Endothelial cell of hepatic sinusoid (primary cell): ENCODE measurements at regions not wholly inside any gene's neighbourhood (a gene's known extent, or its start where the extent isn't known, plus 50 kb on each side); places are given as distances from the start of the nearest gene placed in this dataset.
"Not testable (repeated sequence)": the region's sequence is repeated elsewhere in the genome, so short reads cannot be mapped to it uniquely, and the experiment has no call there.

Source experiments
- in situ Hi-C: cut with HindIII; loops from 2 replicates; pipeline ENCODE4 v1.10.0; 2017; ENCODE audit warnings: low sequenced_read_pairs

- in situ Hi-C loops, result no loop called here
Measured at GRCh38 chr18:43710135-43710534, 432.8 kb upstream of the SYT4 start.

DNA sequence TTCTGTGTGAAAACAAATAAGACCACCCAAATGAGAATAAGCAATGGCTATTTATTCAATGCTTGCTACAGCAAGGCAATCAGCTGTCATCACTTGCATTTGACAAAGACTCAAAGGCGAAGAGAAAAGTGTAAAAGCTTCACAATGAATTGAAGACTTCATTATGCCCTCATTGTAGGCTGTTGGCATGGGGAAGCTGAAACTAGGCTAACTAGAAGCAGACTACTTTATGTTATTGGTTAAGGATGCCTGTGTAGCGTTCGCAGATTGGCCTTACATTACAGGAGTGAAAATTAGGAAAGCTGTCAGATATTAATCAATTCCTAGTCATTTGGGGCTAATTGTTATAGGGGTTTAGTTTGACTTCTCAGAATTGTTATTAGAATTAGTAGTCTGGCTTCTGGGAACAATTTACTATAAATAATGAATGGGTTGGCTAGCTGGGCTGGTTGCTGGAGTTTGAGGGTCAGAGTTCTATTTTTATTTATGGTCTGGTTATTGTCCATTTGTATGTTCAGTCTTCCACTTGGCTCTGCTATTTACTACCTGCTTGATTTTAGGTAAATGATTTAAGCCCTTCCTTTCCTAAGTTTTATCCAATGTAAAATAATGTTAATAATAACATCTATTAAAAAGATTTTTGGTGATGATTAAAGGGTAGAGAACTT is 437.2 kb upstream of the SYT4 start:
- in situ Hi-C loops, result no loop called here

DNA sequence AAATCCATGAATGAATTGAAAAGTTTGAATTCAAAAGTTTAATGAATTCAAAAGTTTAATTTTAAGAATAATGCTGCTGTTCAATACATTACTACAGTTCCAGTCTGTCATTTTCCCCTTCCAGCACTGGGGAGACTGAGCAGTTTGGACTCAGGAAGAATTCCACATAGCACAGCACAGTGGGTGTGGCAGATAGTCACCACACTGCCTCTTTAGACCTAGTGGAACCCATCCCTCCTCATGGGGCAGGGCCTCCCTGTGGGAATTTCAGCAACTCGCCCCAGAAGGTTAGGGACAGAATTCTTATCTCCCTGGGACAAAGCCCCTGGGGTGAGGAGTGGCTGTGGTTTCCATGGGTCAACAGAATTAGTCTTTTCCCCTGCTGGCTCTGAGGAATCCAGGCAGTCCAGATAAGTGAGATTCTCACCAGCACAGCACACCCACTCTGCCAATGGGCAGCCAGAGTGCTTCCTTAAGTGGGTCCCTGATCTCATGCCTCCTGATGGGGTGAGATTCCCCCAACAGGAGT is 442.0 kb upstream of the SYT4 start:
- in situ Hi-C loops, result no loop called here

GRCh38 chr18:43720041-43720440 is 442.8 kb upstream of the SYT4 start:
- in situ Hi-C loops, result no loop called here

- in situ Hi-C loops, result no loop called here
Measured at GRCh38 chr18:43735570-43735969, 458.3 kb upstream of the SYT4 start.

DNA sequence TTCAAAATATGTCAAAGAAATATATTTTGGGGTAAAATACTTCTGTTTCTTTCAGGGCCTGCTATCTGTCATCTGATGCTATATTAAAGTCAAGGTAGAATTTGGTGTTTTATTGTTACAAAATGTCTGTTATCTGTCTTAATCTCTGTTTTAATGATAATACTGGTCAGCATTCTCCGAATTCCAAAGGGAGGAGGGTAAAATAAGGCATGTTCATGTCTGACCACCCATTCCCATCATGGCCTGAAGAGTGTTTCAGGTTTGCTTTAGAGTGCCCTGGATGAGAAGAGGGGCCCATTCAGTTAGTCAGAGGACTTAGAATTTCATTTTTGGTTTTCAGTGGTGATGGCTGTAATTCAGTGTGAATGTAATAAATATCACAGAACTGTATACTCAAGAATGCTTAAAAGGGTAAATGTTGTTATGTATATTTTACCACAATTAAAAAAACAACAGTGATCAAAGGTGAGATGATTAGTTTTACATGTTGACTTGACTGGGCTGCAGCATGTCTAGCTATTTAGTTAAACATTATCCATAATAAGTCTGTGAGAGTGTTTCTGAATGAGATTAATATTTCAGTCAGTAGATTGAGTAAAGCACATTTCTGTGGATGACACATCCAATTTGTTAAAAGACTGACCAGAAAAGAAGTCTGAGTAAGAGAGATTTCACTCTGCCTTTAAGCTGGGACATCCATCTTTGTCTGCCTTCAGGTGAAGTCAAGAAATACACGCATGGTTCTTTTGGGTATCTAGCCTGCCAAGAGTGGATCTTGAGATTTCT is 467.9 kb upstream of the SYT4 start:
- in situ Hi-C loops, result no loop called here

GRCh38 chr18:43751203-43751602 is 473.9 kb upstream of the SYT4 start:
- in situ Hi-C loops, result no loop called here

DNA sequence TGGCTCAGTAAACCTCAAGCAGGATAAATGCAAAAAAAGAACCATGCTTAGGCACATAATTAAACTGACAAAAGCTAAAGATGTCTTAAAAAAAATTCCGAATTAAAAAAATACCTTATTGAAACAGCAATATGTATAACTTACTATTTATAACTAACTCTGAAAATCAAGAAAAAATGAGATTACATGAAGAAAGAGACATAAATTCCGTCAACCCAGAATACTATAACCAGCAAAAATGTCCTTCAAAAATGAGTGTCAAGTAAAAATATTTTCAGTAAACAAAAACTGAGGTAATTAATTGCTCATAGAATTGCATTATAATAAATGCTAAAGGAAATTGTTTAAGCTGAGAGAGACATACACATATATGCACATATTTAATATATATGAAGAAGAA is 474.5 kb upstream of the SYT4 start:
- in situ Hi-C loops, result no loop called here

GRCh38 chr18:43757273-43757672 is 480.0 kb upstream of the SYT4 start:
- in situ Hi-C loops, result no loop called here

- in situ Hi-C loops, result no loop called here
Measured at GRCh38 chr18:43758734-43759133, 481.4 kb upstream of the SYT4 start.

- in situ Hi-C loops, result no loop called here
Measured at GRCh38 chr18:43760010-43760409, 482.7 kb upstream of the SYT4 start.

GRCh38 chr18:43772907-43773306 is 495.6 kb upstream of the SYT4 start:
- in situ Hi-C loops, result no loop called here

GRCh38 chr18:43774497-43774896 is 497.2 kb upstream of the SYT4 start:
- in situ Hi-C loops, result no loop called here

DNA sequence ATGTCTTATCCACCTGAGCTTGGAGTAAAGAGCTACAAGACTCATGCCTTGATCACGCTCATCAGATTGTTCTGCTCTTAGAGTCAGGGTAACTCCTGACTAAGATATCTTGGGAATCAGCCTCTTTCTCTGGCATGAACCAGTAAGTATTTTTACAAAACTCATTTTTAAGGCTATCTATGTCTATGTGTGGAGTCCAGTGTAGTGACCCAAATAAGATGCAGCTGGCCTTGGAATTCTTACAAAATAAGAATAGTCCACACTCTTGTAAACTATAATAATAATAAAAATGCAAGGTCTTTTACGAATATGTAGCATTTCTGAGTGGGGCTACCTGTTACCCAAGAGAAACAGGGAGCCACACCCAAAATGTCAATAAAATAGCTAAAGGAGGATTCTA is 498.3 kb upstream of the SYT4 start:
- in situ Hi-C loops, result no loop called here

DNA sequence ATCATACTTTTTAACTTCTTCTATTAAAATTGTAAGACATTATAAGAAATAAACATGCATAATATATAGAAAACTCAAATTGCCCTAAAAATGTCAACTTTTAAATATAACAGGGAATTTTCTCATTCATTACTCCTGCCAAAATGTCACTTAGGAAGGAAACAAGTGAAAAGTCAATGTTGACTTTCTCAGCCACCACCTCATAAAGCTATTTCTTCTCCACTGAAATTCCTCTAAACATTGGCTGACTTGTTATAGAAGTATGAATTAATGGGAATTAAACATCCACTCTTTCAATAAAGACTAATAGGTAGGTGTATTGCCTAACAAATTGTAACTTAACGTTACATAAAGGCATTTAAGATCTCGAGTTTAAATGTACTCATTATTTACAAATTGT is 499.7 kb upstream of the SYT4 start:
- in situ Hi-C loops, result no loop called here

- in situ Hi-C loops, result no loop called here
Measured at GRCh38 chr18:43777636-43778304, 500.5 kb upstream of the SYT4 start.

DNA sequence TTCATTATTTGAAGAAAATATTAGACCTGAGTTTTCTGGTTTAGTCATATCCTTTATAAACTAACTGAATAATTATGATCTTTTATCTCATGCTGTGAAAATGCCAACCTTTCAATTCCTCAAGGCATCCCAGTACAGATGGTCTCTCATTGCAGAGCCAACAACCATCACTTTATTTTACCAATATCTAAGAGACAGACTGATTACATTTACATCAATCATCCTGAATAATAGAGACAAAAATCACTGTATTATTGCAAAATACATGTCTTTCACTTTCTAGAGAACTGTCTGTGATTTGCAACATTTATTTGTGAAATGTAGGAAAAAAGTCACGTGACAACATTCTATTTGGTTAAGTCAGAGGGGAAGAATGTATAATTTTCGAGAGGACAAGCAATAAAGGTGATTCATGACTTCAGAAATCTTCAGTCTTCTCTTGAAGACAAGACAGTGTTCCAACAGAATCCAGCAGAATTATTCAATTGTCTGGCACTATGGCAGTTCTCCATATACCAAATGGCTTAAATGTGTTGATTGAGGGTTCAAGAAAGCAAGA is 503.6 kb upstream of the SYT4 start:
- in situ Hi-C loops, result no loop called here

GRCh38 chr18:43785158-43785557 is 507.9 kb upstream of the SYT4 start:
- in situ Hi-C loops, result no loop called here

DNA sequence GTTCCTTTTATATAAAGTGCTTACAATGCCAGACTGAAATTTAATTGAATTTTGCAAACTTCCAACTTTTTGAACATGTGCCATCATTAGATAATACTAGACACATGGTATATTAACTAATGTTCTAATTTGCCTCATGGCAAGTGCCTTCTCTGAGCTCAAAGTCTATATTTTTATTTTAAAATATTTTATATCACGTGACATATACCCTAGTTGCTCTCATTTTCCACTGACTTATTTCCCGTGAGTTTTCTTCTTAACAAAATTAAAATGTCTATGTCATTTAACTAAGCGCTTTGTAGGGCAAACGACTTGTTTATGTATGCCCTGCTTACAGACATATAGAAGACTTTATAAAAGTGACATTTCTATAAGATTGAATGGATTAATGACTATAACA is 509.6 kb upstream of the SYT4 start:
- in situ Hi-C loops, result no loop called here

GRCh38 chr18:43787721-43788120 is 510.4 kb upstream of the SYT4 start:
- in situ Hi-C loops, result not testable (repeated sequence)

DNA sequence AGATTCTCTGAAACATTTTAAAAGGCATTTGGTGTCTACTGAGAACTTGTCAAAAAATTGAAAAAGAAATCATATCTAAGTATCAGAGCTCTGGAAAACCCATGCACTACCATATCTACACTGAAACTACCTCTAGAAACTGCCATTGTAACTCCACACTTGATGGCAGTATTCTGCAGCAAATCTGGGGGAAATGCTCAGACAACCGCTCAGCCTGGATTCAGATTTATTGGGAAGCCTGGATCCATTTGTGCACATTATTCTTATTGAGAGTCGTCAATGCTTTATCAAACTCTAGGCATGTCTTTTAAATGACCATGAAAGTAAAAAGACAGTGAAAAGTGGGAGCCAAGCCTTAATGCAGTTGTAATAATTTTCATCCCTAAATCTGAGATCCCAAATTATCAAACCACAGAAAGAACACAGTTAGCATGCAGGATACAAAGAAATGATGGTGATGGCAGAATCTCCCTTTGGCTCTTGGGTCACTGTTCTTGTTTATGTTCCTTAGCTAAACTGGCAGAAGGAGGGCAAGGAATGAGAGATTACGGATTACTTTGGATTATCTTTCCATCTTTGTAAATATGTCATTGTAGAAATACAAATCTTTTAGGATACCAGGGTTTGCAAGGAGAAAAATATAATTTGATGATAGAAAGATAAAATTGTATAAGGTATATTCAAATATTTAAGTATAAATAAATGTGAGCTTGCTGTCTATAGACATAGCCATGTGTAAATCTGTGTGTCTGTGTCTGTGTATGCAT is 512.1 kb upstream of the SYT4 start:
- in situ Hi-C loops, result no loop called here
